GM18498 (cell line): ENCODE measurements at regions not wholly inside any gene's neighbourhood (a gene's known extent, or its start where the extent isn't known, plus 50 kb on each side); places are given as distances from the start of the nearest gene placed in this dataset.

Source experiments
- ATAC-seq: cut with Tn5 transposase; IDR thresholded peaks from one replicate; pipeline ENCODE4 v1.9.1; 2021; ENCODE audit warnings: mild to moderate bottlenecking, moderate library complexity; ENCODE audit not compliant: unreplicated experiment

- no peak for ATAC-seq
These were observed 2378.4 kb upstream of the WWC1 start for GRCh38 chr5:165913059-165913458.

- ATAC-seq = no peak
These were observed 2377.0 kb upstream of the WWC1 start for GRCh38 chr5:165914456-165914855.

- no peak for ATAC-seq
These were observed 2372.2 kb upstream of the WWC1 start for GRCh38 chr5:165919196-165919595.

GRCh38 chr5:165920655-165921054, 2370.8 kb upstream of the WWC1 start:
- no peak for ATAC-seq

- ATAC-seq = no peak
These were observed 2362.5 kb upstream of the WWC1 start for GRCh38 chr5:165928971-165929370.

GRCh38 chr5:165940541-165940940, 2350.9 kb upstream of the WWC1 start:
- no peak for ATAC-seq

- no peak for ATAC-seq
These were observed 2334.6 kb upstream of the WWC1 start for GRCh38 chr5:165956854-165957253.

GRCh38 chr5:165981671-165982070, 2309.8 kb upstream of the WWC1 start:
- no peak for ATAC-seq

- ATAC-seq = no peak
These were observed 2295.1 kb upstream of the WWC1 start for GRCh38 chr5:165996201-165996875.

GRCh38 chr5:165999693-166000320, 2291.6 kb upstream of the WWC1 start:
- no peak for ATAC-seq

- no peak for ATAC-seq
These were observed 2287.4 kb upstream of the WWC1 start for GRCh38 chr5:166004006-166004405.

GRCh38 chr5:166013415-166013814, 2278.0 kb upstream of the WWC1 start:
- no peak for ATAC-seq

GRCh38 chr5:166014256-166014655, 2277.2 kb upstream of the WWC1 start:
- ATAC-seq = no peak

GRCh38 chr5:166018716-166019115, 2272.7 kb upstream of the WWC1 start:
- ATAC-seq = no peak

GRCh38 chr5:166022065-166022464, 2269.4 kb upstream of the WWC1 start:
- no peak for ATAC-seq

GRCh38 chr5:166024970-166025369, 2266.5 kb upstream of the WWC1 start:
- ATAC-seq = no peak

GRCh38 chr5:166027582-166027981, 2263.9 kb upstream of the WWC1 start:
- no peak for ATAC-seq

GRCh38 chr5:166031926-166032325, 2259.5 kb upstream of the WWC1 start:
- ATAC-seq = no peak

GRCh38 chr5:166032601-166033000, 2258.8 kb upstream of the WWC1 start:
- ATAC-seq = no peak

GRCh38 chr5:166045961-166046360, 2245.5 kb upstream of the WWC1 start:
- no peak for ATAC-seq

- ATAC-seq = no peak
These were observed 2244.5 kb upstream of the WWC1 start for GRCh38 chr5:166046956-166047355.

- ATAC-seq = no peak
These were observed 2240.9 kb upstream of the WWC1 start for GRCh38 chr5:166050531-166050930.

GRCh38 chr5:166058660-166059059, 2232.8 kb upstream of the WWC1 start:
- no peak for ATAC-seq
